Activated CD4-positive, alpha-beta T cell treated with anti-CD3 and anti-CD28 coated beads for 36 hours (primary cell): ENCODE measurements at regions not wholly inside any gene's neighbourhood (a gene's known extent, or its start where the extent isn't known, plus 50 kb on each side); places are given as distances from the start of the nearest gene placed in this dataset.

Source experiments
- ATAC-seq: fragments of 200-7000 bp; cut with Tn5 transposase; one replicate; pipeline ENCODE4 v1.10.0; 2021; ENCODE audit warnings: mild to moderate bottlenecking, moderate library complexity
- CTCF ChIA-PET: fragments of 350-600 bp; sonication (Branson Sonifier 250); formaldehyde crosslinking; loops from one replicate; lab custom pipeline; 2021; ENCODE audit warnings: antibody characterized with exemption; lab: Charles Lee
- POLR2A ChIA-PET: fragments of 350-600 bp; sonication (Branson Sonifier 250); formaldehyde crosslinking; loops from one replicate; lab custom pipeline; 2021; ENCODE audit warnings: antibody characterized with exemption, inconsistent platforms; lab: Charles Lee
- DNase-seq: peaks from one replicate; pipeline ENCODE4 v3.0.0-alpha.2; 2020
- H3K27ac Mint-ChIP-seq: one replicate; pipeline ENCODE4 v1.8.0; 2021; ENCODE audit warnings: mixed read lengths
- H3K27me3 Mint-ChIP-seq: one replicate; pipeline ENCODE4 v1.8.0; 2021; ENCODE audit warnings: mixed read lengths
- H3K36me3 Mint-ChIP-seq: one replicate; pipeline ENCODE4 v1.8.0; 2021; ENCODE audit warnings: low read depth, mixed read lengths
- H3K4me1 Mint-ChIP-seq: one replicate; pipeline ENCODE4 v1.8.0; 2021; ENCODE audit warnings: mixed read lengths
- H3K4me3 Mint-ChIP-seq: one replicate; pipeline ENCODE4 v1.8.0; 2021; ENCODE audit warnings: mild to moderate bottlenecking, moderate library complexity, mixed read lengths
- H3K9me3 Mint-ChIP-seq: one replicate; pipeline ENCODE4 v1.8.0; 2021; ENCODE audit warnings: low read depth, mixed read lengths
- intact Hi-C, 2 experiments: fragments of 100-400 bp; cut with DNase I in 1 of 2; cut with micrococcal nuclease in 1 of 2; formaldehyde crosslinking; loops; one replicate each; pipeline versions ENCODE4 v1.14.2 to v1.15.1; 2022 to 2024; cut with DNase I, micrococcal nuclease

GRCh38 chr2:138182937-138183312 lies 218.7 kb downstream of the HNMT start:
- ChIA-PET CTCF (no interaction called here), POLR2A (no interaction called here)
- peaks cover 2% of the 10 kb centered on the region for H3K9me3 Mint-ChIP-seq
- intact Hi-C loops: no loop called here
- no peak for ATAC-seq
- H3K27ac Mint-ChIP-seq: no peak overlapping the region
- H3K4me3 Mint-ChIP-seq: no peak overlapping the region
- H3K36me3 Mint-ChIP-seq: no peaks in the 10 kb centered on the region
- H3K27me3 Mint-ChIP-seq: no peaks in the 10 kb centered on the region
- DNase-seq: no peak
- H3K4me1 Mint-ChIP-seq: no peaks in the 10 kb centered on the region

- Mint-ChIP-seq H3K9me3 (peaks cover 2% of the 10 kb centered on the region), H3K27me3 (no peaks in the 10 kb centered on the region), H3K27ac (no peak overlapping the region), H3K36me3 (no peaks in the 10 kb centered on the region), H3K4me1 (no peaks in the 10 kb centered on the region), H3K4me3 (no peak overlapping the region)
- CTCF ChIA-PET: no interaction called here
- DNase-seq (no peak), ATAC-seq (no peak)
- POLR2A ChIA-PET: interaction anchor here (0.6 kb wide), 1 partner anchor 152 kb away, joined by 3 read pairs; no protein-coding TSS in a partner anchor
- intact Hi-C loops: no loop called here
Measured at GRCh38 chr2:138183705-138184104, 219.4 kb downstream of the HNMT start.

GRCh38 chr2:138184428-138184827 lies 220.2 kb downstream of the HNMT start:
- Mint-ChIP-seq H3K27me3 (no peaks in the 10 kb centered on the region), H3K9me3 (peaks cover 2% of the 10 kb centered on the region), H3K4me3 (no peak overlapping the region), H3K4me1 (no peaks in the 10 kb centered on the region), H3K27ac (no peak overlapping the region), H3K36me3 (no peaks in the 10 kb centered on the region)
- DNase-seq: no peak
- ATAC-seq: no peak
- CTCF ChIA-PET: no interaction called here
- intact Hi-C loops: no loop called here
- POLR2A ChIA-PET: interaction anchor here (0.6 kb wide), 1 partner anchor 153 kb away, joined by 3 read pairs; no protein-coding TSS in a partner anchor

- CTCF ChIA-PET: no interaction called here
- Mint-ChIP-seq H3K36me3 (no peaks in the 10 kb centered on the region), H3K4me1 (no peaks in the 10 kb centered on the region), H3K4me3 (no peak overlapping the region), H3K27me3 (no peaks in the 10 kb centered on the region), H3K27ac (no peak overlapping the region), H3K9me3 (peaks cover 1% of the 10 kb centered on the region)
- POLR2A ChIA-PET: no interaction called here
- ATAC-seq (no peak), DNase-seq (no peak)
- intact Hi-C loops: no loop called here
Measured at GRCh38 chr2:138185827-138186226, 221.6 kb downstream of the HNMT start.

- intact Hi-C loops: no loop called here
- CTCF ChIA-PET: no interaction called here
- POLR2A ChIA-PET: no interaction called here
- Mint-ChIP-seq H3K9me3 (peaks cover 1% of the 10 kb centered on the region), H3K36me3 (no peaks in the 10 kb centered on the region), H3K4me3 (no peak overlapping the region), H3K27ac (no peak overlapping the region), H3K4me1 (no peaks in the 10 kb centered on the region), H3K27me3 (no peaks in the 10 kb centered on the region)
- ATAC-seq (no peak), DNase-seq (no peak)
Measured at GRCh38 chr2:138187221-138187620, 222.9 kb downstream of the HNMT start.

- intact Hi-C loops: no loop called here
- DNase-seq (no peak), ATAC-seq (no peak)
- Mint-ChIP-seq H3K4me3 (no peak overlapping the region), H3K9me3 (peaks cover 1% of the 10 kb centered on the region), H3K27me3 (no peaks in the 10 kb centered on the region), H3K36me3 (no peaks in the 10 kb centered on the region), H3K27ac (no peak overlapping the region), H3K4me1 (no peaks in the 10 kb centered on the region)
- CTCF ChIA-PET: no interaction called here
- POLR2A ChIA-PET: no interaction called here
Measured at GRCh38 chr2:138190999-138191398, 226.7 kb downstream of the HNMT start.

- ChIA-PET POLR2A (no interaction called here), CTCF (no interaction called here)
- Mint-ChIP-seq H3K27me3 (no peaks in the 10 kb centered on the region), H3K4me1 (no peaks in the 10 kb centered on the region), H3K9me3 (peaks cover 3% of the 10 kb centered on the region), H3K36me3 (no peaks in the 10 kb centered on the region), H3K27ac (no peak overlapping the region), H3K4me3 (no peak overlapping the region)
- intact Hi-C loops: no loop called here
- no peak for DNase-seq
- no peak for ATAC-seq
Measured at GRCh38 chr2:138193416-138194213, 229.3 kb downstream of the HNMT start.

GRCh38 chr2:138201286-138201685 lies 237.0 kb downstream of the HNMT start:
- CTCF ChIA-PET: no interaction called here
- POLR2A ChIA-PET: no interaction called here
- ATAC-seq: no peak
- DNase-seq: no peak
- Mint-ChIP-seq H3K36me3 (no peaks in the 10 kb centered on the region), H3K4me3 (no peak overlapping the region), H3K9me3 (peaks cover 8% of the 10 kb centered on the region), H3K4me1 (no peaks in the 10 kb centered on the region), H3K27me3 (no peaks in the 10 kb centered on the region), H3K27ac (no peak overlapping the region)
- intact Hi-C loops: no loop called here

- Mint-ChIP-seq H3K4me1 (no peaks in the 10 kb centered on the region), H3K27ac (no peak overlapping the region), H3K4me3 (no peak overlapping the region), H3K36me3 (no peaks in the 10 kb centered on the region), H3K27me3 (no peaks in the 10 kb centered on the region), H3K9me3 (peaks cover 6% of the 10 kb centered on the region)
- DNase-seq: no peak
- CTCF ChIA-PET: no interaction called here
- no peak for ATAC-seq
- intact Hi-C loops: no loop called here
- POLR2A ChIA-PET: no interaction called here
Measured at GRCh38 chr2:138202762-138203161, 238.5 kb downstream of the HNMT start.

DNA sequence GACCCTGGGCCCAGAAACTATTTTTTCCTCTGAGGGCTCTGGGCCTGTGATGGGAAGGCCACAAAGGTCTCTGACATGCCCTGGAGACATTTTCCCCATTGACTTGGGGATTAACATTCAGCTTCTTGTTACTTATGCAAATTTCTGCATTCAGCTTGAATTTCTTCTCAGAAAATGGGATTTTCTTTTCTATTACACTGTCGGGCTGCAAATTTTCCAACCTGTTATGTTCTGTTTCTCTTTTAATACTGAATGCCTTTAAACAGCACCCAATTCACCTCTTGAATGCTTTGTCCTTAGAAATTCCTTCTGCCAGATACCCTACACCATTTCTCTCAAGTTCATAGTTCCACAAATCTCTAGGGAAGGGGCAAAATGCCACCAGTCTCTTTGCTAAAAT lies 241.0 kb downstream of the HNMT start:
- Mint-ChIP-seq H3K27ac (no peak overlapping the region), H3K27me3 (no peaks in the 10 kb centered on the region), H3K4me1 (no peaks in the 10 kb centered on the region), H3K9me3 (peaks cover 6% of the 10 kb centered on the region), H3K36me3 (no peaks in the 10 kb centered on the region), H3K4me3 (no peak overlapping the region)
- ChIA-PET CTCF (no interaction called here), POLR2A (no interaction called here)
- ATAC-seq: no peak
- intact Hi-C loops: no loop called here
- no peak for DNase-seq

- H3K9me3 Mint-ChIP-seq: peaks cover 5% of the 10 kb centered on the region
- no peak for DNase-seq
- intact Hi-C loops: no loop called here
- H3K4me3 Mint-ChIP-seq: no peak overlapping the region
- H3K4me1 Mint-ChIP-seq: no peaks in the 10 kb centered on the region
- no peak for ATAC-seq
- H3K27me3 Mint-ChIP-seq: no peaks in the 10 kb centered on the region
- ChIA-PET POLR2A (no interaction called here), CTCF (no interaction called here)
- no peak overlapping the region for H3K27ac Mint-ChIP-seq
- no peaks in the 10 kb centered on the region for H3K36me3 Mint-ChIP-seq
Measured at GRCh38 chr2:138207074-138207930, 243.0 kb downstream of the HNMT start.

- no peaks in the 10 kb centered on the region for H3K4me1 Mint-ChIP-seq
- ATAC-seq (no peak), DNase-seq (no peak)
- peaks cover 3% of the 10 kb centered on the region for H3K9me3 Mint-ChIP-seq
- no peak overlapping the region for H3K4me3 Mint-ChIP-seq
- no peak overlapping the region for H3K27ac Mint-ChIP-seq
- no peaks in the 10 kb centered on the region for H3K27me3 Mint-ChIP-seq
- ChIA-PET CTCF (interaction anchor here (0.7 kb wide), 1 partner anchor 372 kb away, joined by 3 read pairs; no protein-coding TSS in a partner anchor), POLR2A (no interaction called here)
- intact Hi-C loops: no loop called here
- no peaks in the 10 kb centered on the region for H3K36me3 Mint-ChIP-seq
Measured at GRCh38 chr2:138209009-138209408, 244.7 kb downstream of the HNMT start.
